HG02571 (cell line): ENCODE measurements at regions not wholly inside any gene's neighbourhood (a gene's known extent, or its start where the extent isn't known, plus 50 kb on each side); places are given as distances from the start of the nearest gene placed in this dataset.

Source experiments
- ATAC-seq: cut with Tn5 transposase; IDR thresholded peaks from one replicate; pipeline ENCODE4 v1.9.1; 2021; ENCODE audit warnings: mild to moderate bottlenecking, moderate library complexity; ENCODE audit not compliant: unreplicated experiment

DNA sequence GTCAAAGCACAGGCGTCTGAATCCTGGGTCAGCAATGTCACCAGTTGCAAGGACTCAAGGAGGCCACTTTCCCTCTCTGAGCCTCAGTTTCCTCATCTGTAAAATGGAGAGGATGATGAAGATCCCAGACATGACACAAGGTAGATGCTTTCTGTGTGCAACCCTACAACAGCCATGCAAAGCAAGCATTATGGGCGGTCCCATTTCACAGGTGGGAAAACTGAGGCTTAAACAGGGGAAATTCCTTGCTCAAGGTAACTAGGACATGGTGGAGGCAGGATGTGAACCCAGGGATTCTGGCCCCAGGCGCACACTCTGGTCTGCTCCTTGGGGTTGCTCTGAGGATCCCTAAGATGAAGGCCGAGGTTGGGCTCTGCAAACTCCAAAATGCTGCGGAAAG, 311.0 kb downstream of the PTPRU start:
- no peak for ATAC-seq

DNA sequence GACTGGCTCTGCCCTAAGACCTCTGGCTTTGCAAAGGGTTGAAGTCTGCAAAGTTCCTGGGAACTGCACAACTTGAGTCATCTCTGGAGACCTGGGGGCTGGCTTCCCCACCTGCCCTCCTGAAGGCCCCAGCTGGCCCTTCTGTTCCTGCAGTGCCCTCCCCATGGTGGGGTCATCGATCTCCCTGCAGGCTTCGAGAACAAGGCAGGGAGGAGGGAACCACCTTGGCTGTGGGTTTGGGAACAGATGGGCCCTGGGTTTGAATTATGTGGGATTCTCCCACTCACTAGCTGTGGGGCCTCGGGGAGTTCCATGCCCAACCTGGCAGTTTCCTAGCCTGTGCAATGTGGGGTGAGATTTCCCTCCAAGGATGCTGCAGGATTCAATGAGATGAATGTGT, 310.2 kb downstream of the PTPRU start:
- no peak for ATAC-seq

DNA sequence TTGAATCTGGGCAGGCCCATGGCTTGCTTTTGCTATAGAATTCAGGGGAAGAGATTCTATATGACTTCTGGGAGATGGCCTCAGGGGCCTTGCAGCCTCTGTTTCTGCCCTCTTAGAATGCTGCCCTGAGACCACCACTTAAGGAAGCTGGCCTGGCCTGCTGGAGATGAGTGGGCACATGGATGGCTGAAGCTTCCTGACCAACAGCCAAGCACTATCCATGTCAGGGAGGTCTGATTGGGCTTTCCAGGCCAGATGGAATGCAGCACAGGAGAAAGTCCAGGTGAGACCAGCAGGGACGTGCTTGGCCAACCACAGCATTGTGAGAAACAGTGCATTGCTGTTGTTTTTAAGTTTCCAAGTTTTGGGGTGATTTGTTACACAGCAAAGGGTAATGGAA, 308.1 kb downstream of the PTPRU start:
- ATAC-seq, result no peak

DNA sequence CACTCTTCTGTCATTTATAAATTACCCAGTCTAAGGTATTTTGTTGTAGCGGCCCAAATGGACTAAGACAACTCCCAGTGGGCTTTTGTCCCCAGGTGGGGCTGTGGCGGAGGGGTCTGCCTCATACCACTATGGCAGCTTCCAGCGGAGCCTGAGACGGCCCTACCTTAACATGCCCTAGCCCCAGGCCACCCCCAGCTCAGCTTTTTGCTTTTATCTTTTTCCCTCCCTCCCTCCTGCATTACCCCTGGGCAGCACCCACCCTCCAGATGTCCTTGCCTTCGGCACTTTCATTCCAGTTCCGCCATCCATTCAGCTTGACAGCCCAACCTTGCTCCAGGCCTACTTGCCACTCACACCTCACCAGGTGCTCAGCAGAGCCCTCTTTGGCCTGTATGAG, 307.3 kb downstream of the PTPRU start:
- no peak for ATAC-seq

DNA sequence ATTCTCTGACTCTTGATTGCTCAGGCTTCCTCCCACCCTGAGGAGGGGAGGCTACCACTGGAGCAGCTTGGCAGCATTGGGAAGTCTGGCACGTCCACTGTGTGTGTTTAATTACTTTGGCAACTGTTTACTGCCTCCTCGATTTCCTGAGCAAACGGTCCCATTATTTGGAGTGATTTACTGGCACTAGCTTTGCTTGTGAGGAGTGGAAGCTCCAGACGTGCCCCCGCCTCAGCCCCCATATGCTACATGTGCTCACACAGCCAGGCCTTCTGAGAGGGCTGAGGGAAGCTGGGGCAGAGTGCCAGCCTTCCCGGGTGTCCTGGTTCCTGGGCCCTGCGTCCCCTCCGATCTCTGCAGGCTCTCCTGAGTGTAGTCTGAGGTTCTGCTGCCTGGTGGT, 306.2 kb downstream of the PTPRU start:
- ATAC-seq, result no peak

DNA sequence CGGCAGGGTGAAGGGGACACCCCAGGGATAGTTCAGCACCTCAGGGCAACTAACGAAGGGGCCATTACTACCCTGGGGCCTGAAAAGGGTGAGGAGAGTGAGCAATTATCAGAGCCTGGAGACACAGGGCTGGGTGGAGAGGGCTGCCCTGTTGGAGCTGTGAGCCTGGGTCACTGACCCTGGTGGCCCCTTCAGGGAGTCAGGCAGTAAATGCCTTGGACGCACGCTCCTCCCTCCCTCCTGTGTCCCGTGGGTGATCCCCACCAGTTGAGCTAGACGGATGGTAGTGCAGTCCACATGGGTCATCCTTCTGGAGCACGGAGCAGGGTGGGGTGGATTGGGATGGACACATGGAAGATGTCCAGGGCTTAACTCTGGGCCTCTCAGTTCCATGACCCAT, 305.3 kb downstream of the PTPRU start:
- no peak for ATAC-seq

DNA sequence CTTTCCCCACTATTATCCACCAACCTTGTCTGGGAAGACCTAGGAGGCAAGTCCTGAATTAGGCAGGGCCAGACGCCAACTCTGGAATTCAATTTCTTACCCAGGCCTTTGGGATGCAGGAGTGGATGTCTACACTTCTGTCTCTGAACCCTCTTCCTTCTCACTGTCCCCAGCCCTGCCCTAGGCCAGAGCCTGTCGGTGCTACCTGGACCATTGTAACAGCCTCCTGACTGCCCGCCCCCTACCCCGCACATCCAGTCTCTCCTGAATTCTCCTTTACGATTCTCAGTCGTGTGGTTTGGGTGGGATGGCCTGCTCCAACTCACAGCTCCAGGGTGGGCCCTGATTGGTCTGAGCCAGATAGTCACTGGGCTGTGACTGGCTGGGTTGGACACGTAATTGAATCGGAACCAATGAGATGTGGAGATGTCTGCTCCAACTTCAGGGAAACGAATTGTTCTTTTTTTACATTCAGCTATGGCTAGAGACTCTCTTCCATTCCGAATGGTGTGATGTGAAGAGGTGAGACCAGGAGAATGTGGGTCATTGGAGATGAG, 304.6 kb downstream of the PTPRU start:
- ATAC-seq, result no peak

DNA sequence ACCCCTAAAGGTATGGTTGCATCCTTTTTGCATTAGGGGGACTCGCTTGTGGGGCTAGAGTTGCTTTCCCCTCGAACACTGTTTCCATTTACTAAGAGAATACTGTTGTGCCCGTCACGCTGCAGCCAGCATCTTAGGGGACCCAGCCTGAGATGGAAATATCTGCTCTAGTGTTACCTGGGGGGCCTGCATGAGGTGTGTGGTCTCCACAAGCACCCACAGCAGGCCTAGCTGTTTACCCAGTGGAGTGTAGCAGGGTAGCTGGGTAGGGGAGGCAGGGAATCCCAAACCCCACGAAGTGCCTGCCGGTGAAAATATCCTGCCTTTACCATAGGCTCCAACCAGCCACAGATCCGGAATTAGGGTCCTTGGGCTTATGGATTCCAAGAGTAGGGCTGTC, 303.6 kb downstream of the PTPRU start:
- ATAC-seq, result no peak

DNA sequence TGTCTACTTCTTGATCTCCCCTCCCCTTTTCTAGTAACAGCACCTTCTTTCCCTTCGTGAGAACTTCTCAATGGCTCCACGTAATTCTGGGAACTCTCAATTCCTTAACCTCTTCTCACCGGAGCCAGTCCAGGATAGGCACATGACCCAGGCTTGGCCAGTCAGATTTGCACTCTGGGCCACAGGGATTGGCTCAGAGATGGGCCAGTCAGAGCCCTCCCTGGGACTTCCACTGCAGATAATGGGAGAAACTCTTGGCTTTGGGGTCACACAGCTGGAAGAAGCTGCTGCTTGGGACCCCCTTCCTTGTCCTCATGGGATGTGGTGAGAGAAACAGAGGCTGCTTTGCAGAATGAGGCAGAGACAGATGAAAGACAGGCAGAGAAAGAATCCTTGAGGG, 302.3 kb downstream of the PTPRU start:
- no peak for ATAC-seq

DNA sequence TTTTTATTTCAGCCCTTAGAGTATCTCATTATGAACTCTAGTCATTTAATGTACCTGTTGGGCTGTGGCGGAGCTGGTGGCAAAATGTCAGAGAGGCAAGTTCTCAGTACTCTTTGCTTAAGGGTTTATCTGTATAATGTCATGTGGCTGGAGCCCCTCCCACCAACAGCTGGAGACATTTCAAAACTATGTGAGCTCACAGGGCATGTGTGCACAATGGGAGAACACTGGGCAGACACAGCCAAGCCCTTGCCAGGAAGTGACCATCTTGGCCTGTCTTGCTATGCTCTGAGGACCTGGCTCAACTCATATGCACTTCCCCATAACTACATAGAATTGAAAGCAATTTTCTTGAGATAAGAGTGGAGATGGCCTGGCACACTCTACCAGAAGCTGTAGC, 296.4 kb downstream of the PTPRU start:
- no peak for ATAC-seq

DNA sequence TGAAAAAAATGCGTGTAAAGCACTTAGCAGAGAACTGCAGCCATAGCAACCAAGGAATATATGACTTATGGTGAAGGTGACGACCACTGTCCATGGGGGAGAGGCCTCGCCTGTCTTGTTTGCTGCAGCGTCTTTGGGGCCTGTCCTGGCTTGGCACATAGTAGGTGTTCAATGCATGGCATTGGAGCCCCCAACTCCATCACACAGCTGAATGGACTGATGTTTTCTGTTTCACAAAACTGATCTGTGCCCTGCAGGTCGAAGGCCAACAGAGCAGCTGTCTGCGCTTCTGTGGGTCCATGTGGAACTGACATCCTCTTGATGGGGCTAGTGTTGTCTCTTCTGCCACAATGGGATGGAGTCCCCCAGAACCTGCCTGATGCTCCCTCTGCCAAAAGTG, 296.0 kb downstream of the PTPRU start:
- no peak for ATAC-seq

DNA sequence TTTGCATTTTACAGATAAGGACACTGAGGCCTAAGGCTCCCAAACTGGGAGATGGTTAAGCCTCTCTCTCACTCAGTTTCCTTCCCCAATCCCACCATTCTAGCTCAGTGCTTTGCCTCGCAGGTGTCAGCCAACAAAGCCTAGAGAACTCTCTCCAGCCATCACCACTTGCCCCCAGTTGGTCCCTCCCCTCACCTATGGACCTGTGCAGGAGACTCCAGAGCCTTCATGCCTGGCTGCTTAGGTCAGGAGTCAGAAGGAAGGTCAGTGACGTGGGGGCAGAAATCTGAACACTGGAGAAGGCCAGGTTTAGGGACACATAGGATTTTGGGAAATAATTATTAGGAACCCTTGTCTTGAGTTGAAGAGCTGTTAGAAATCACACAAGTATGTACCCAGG, 295.3 kb downstream of the PTPRU start:
- no peak for ATAC-seq

DNA sequence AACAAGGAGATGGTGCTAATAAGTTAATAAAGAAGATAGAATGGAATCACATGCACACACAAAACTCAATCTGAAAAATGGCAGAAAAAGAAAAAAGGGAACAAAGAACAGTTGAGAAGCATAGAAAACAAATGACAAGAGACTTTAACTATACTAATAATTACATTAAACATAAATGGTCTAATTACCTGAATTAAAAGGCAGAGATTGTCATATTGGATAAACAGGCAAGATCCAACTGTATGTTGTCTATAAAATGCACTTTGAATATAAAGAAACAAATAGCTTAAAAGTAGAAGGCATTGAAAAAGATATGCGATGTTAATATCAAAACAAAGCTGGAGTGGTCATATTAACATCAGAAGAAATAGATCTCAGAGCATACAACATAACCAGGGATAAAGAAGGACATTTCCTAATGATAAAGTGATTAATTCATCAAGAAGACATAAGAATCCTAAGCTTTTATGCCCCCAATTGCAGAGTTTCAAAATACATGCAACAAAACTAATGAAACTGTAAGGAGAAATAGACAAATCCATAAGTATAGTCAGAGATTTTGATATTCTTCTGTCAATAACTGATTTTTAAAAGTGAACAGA, 293.5 kb downstream of the PTPRU start:
- ATAC-seq, result no peak

DNA sequence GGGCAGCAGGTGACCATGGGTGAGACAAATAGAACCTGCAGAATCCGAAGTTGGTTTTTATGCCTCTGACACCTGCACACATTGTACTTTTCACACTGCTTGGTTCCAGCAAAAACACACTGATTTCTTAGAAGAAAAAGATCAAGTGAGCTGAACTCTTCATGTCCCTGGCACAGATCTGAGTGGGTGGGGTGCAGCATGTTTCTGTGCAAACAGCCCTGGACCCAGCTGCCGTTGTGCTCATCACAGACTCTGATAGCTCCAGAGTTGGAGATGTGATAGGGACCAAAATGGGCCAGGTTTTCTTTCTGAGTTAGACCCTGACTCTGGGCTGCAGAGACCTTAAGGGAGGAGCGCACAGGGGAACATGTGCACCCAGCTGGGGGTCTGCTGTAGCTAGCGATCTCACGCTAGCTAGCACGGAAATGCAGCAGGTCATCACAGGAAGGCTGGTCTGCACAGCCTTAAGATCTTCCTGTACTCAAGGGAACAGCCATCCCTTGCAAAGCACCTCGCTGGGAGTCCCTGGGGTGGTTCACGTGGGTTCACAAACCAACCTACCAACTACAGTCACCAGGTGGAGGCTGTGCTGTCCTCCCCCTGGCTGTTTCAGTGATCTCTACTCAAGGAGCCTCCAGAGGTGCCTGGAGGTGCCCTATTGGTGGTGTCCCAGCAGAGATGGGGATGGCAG, 291.1 kb downstream of the PTPRU start:
- no peak for ATAC-seq

DNA sequence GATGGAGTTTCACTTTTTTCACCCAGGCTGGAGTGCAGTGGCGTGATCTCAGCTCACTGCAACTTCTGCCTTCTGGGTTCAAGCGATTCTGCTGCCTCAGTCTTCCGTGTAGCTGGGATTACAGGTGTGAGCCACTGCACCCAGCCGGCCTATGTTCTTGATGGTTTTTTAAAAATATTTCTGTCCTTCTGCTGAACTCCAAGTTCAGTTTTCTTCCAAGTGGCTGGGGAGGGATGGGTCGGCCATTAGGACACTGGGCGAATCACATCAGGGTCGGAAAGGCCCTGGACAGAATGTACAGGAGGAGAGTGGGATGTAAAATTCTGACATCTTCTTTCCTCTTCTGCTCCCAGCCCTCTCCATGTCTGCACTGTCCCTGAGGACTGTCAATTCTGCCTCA, 289.6 kb downstream of the PTPRU start:
- no peak for ATAC-seq

DNA sequence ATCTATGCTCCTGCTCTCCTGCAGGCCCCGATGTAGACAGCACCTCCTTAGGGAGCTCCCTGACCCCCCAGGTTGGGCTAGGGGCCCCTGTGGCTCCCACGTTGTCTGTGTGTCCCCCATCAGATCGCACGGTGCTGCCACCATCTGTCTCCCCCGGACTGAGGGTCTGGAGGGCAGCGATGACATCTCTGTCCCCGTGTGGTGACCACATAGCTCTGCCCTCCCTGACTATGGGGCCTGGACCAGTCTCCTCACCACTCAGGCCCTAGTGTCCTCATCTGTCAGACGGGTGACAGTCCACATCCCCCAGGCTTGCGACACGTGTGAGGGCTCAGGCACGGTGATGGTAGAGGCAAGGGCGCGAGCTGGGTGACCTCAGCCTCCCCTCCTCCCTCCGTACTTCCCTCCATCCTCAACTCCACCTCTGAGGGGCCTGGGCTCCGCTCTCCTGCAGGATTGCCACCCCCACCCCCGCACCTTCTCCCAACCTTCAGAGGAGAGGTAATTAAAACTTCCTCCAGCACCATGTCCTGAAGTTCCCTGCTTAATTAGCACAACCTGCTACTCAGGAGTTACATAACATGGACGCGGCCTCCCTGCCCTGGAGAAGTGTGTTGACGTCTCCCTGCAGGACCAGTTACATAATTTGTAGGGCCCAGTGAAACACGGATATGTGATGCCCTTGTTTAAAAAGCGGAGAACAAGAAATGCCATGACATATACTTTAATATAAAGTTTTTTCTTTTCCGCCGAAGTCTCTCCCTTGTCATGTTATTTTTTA, 288.2 kb downstream of the PTPRU start:
- no peak for ATAC-seq

DNA sequence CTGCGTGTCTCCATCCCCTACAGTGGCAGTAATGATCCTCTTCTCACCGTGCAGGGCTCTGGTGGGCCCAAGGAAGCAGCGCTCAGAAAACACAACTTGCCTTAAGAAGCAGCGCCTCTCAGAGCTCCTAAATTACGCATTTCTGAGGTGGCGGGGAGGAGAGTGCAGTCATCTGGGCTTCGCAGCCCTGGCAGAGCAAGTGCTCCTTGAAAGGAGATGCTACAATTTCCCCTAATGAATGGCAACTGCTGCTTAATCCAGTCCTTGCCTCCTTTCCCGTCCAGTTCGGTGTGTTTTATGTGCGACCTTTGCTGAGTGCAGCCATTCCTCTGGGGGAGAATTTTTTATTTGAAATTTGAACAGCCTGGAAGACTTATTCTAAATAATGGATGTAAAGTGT, 287.3 kb downstream of the PTPRU start:
- no peak for ATAC-seq

DNA sequence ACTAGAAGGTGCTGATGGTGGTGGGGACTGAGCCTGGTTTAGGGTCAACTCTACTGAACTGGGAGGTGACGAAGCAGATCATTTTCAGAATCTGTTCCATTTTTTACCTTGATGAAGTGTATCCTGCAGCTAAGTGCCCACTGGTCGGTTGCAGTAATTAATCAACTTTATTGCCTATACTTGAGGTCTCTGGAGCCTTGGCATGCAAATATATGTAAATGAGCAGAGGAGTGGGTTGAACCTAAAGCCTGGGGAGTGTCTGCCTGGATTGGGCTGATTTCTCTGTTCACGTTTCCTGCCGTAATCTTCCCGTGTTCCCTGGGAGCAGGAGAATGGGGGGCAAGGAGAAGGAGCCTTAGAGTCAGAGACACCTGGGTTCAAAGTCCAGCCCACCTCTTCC, 286.8 kb downstream of the PTPRU start:
- no peak for ATAC-seq

DNA sequence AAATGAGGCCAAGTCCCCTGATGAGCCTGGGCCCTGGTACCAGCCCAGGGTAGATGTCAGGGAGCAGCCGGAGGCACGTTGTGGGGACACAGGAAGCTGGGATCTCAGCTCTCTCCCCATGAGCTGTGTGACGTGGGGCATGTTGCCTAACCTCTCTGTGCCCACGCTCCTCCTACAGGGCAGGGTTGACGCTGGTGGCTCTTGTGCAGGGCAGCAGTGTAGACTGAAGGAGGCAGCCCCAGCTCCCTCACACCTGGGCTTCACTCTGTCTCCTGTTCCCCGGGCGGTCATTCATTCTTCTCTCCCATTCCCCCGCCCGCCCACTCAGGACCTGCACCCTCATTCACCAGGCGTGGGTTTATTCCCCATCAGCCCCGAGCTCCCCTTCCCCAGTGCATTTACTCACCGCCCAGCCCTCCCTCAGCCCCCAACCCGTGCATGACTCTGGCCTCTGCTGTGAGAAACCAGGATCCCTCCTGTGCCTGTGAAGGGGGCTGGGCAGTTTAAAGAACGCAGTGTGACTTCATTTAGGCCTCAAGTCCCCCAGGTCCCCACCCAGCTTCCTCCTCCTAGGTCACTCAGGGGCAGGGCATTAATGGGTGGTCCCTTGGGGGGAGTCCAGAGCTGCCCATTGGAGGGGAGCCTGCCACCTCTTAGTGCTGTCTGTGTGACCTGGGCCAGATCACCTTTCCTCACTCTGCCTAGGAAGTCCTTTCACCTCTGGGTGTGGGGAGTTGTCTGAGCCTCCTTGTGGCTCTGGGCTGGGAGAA, 285.7 kb downstream of the PTPRU start:
- no peak for ATAC-seq

DNA sequence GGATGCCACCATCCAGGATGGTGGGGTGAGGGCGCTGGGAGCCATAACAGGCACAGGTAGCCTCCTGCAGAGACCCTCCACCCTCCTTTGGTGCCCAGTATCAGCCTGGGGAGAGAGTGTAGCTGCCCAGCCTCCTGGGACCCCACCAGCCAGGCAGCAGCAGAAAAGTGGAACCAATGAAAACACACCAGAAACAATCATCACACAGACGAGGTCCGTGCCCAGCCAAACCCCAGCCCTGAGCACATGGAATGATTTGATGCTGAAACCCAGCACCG, 285.1 kb downstream of the PTPRU start:
- no peak for ATAC-seq

DNA sequence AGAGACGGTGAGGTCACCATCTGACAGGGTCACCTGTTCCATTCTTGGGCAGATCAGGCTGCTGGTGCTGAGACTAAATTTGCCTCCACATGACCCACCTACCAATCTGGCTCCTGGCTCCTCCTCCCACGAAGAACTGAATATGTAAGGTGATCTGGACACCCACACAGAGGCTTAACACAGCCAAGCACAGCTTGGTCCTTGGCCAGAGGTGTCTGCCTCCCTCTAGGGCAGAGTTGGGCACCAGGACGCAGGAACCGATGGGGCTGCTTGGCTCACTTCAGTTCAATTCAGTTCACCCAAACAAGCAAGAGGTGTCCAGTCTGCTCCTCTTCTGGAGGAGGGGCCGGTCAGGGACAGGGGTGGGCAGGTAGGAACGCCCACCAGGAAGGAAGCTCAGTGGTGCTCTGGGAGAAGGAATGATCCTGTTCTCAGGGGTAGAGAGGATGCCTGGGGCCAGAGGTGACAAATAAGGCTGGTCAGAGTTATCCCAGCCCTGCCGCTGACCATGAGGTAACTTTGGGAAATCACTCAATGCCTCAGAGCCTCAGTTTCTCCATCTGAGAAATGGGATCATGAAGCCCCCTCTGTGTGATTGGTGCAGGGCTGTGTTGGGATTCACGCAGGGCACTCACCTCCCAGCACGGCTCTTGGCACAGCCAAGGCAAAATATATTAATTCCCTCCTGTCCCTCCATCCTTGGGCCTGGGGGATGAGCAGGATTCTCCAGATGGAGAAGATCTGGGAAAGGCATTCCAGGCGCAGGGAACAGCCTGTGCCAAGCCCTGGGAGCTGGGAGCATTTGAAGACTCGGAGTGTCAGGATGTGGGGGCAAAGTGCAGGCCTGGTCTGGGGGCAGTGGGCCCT, 284.5 kb downstream of the PTPRU start:
- ATAC-seq, result no peak
